HG03432 (cell line): ENCODE measurements at regions not wholly inside any gene's neighbourhood (a gene's known extent, or its start where the extent isn't known, plus 50 kb on each side); places are given as distances from the start of the nearest gene placed in this dataset.
"Not testable (repeated sequence)": the region's sequence is repeated elsewhere in the genome, so short reads cannot be mapped to it uniquely, and the experiment has no call there.

Experiments
- ATAC-seq: cut with Tn5 transposase; IDR thresholded peaks from one replicate; pipeline ENCODE4 v1.9.1; 2021; ENCODE audit warnings: mild to moderate bottlenecking, moderate library complexity; ENCODE audit not compliant: unreplicated experiment

GRCh38 chr1:223992456-223993246, 121.3 kb upstream of the FBXO28 start:
- ATAC-seq = peak; percentile 100

- not testable (repeated sequence) for ATAC-seq
Observed at GRCh38 chr1:223991297-223991857, 122.5 kb upstream of the FBXO28 start.

GRCh38 chr1:223961985-223962384, 116.2 kb upstream of the TP53BP2 start:
- ATAC-seq = not testable (repeated sequence)

- not testable (repeated sequence) for ATAC-seq
Observed at GRCh38 chr1:223952801-223953200, 107.1 kb upstream of the TP53BP2 start.

- ATAC-seq = not testable (repeated sequence)
Observed at GRCh38 chr1:223951551-223951950, 105.8 kb upstream of the TP53BP2 start.

- ATAC-seq = not testable (repeated sequence)
Observed at GRCh38 chr1:223949944-223950343, 104.2 kb upstream of the TP53BP2 start.

GRCh38 chr1:223948041-223948440, 102.3 kb upstream of the TP53BP2 start:
- ATAC-seq = not testable (repeated sequence)

- not testable (repeated sequence) for ATAC-seq
Observed at GRCh38 chr1:223936592-223936991, 90.8 kb upstream of the TP53BP2 start.

- ATAC-seq = not testable (repeated sequence)
Observed at GRCh38 chr1:223931476-223931875, 85.7 kb upstream of the TP53BP2 start.

- ATAC-seq = not testable (repeated sequence)
Observed at GRCh38 chr1:223920805-223921204, 75.1 kb upstream of the TP53BP2 start.

- not testable (repeated sequence) for ATAC-seq
Observed at GRCh38 chr1:223915476-223915875, 69.7 kb upstream of the TP53BP2 start.

GRCh38 chr1:223913715-223914114, 68.0 kb upstream of the TP53BP2 start:
- ATAC-seq = not testable (repeated sequence)

- not testable (repeated sequence) for ATAC-seq
Observed at GRCh38 chr1:223907943-223908587, 62.3 kb upstream of the TP53BP2 start.

- not testable (repeated sequence) for ATAC-seq
Observed at GRCh38 chr1:223903221-223903620, 57.5 kb upstream of the TP53BP2 start.

- not testable (repeated sequence) for ATAC-seq
Observed at GRCh38 chr1:223899775-223900174, 54.0 kb upstream of the TP53BP2 start.

- ATAC-seq = not testable (repeated sequence)
Observed at GRCh38 chr1:223897097-223897496, 51.4 kb upstream of the TP53BP2 start.

- not testable (repeated sequence) for ATAC-seq
Observed at GRCh38 chr1:223895950-223896349, 50.2 kb upstream of the TP53BP2 start.
